ENCODE measurements at regions not wholly inside any gene's neighbourhood (a gene's known extent, or its start where the extent isn't known, plus 50 kb on each side); places are given as distances from the start of the nearest gene placed in this dataset.

- intact Hi-C loops (cut with micrococcal nuclease; ENCODE audit: unreplicated experiment) (no loop called here), in situ Hi-C loops (cut with MboI) (no loop called here)
- no peaks in the 10 kb centered on the region for H3K79me2 ChIP-seq (ENCODE audit: control insufficient read depth, insufficient read depth, low read length)
- no TSS peak for BruUV-seq (replicated peaks)
- no peak for FAIRE-seq
- ChIA-PET POLR2A (no interaction called here), SMC1A (ENCODE audit: uncharacterized antibody, unreplicated experiment) (no interaction called here), RAD21 (ENCODE audit: unreplicated experiment) (no interaction called here), CTCF (no interaction called here)
- no peaks in the 10 kb centered on the region for H3K36me3 ChIP-seq (ENCODE audit: control insufficient read depth in 2 of 2, insufficient read depth in 2 of 2, low read length in 1 of 2)
- TF ChIP-seq SRF (IDR thresholded peaks at IDR 0.05; ENCODE audit: low read depth in 2 of 2, low read length in 2 of 2) (no peak), ASH2L (IDR thresholded peaks at IDR 0.05; ENCODE audit: borderline replicate concordance, low read depth) (no peak), BCL11A (IDR thresholded peaks at IDR 0.05; ENCODE audit: low read depth, low read length) (no peak), EGR1 (IDR thresholded peaks at IDR 0.05; ENCODE audit: borderline replicate concordance in 1 of 2, low read depth in 2 of 2, low read length in 2 of 2) (no peak), SMAD5 (IDR thresholded peaks at IDR 0.05; ENCODE audit: low read depth) (no peak), MTA3 (IDR thresholded peaks at IDR 0.05; ENCODE audit: borderline replicate concordance, low read length) (no peak), E4F1 (IDR thresholded peaks at IDR 0.05; ENCODE audit: borderline replicate concordance, partially characterized antibody) (no peak), DPF2 (IDR thresholded peaks at IDR 0.05) (no peak)
- no peaks in the 10 kb centered on the region for H3K9me3 ChIP-seq (replicated peaks; ENCODE audit: control insufficient read depth, insufficient read depth, low read length)
- no peak overlapping the region for H3K27ac ChIP-seq (ENCODE audit: control insufficient read depth, insufficient read depth)
- 2% methylated on average over 3 of the region's 3 CpGs for WGBS (ENCODE audit: insufficient coverage, insufficient replicate concordance, low lambda C conversion rate, missing lambda C conversion rate)
- no peak overlapping the region for H3K4me3 ChIP-seq
- H3K4me1 ChIP-seq (ENCODE audit: control insufficient read depth, insufficient read depth, low read length) = no peaks in the 10 kb centered on the region
- no peak overlapping the region for H3K4me2 ChIP-seq (ENCODE audit: control insufficient read depth, insufficient read depth)
- no peaks in the 10 kb centered on the region for H4K20me1 ChIP-seq (ENCODE audit: control insufficient read depth, insufficient read depth)
- no peak overlapping the region for H3K9ac ChIP-seq (ENCODE audit: control insufficient read depth, insufficient read depth, low read length)
- ATAC-seq = no peak
- H3K27me3 ChIP-seq (replicated peaks in 1 of 2; ENCODE audit: control insufficient read depth in 2 of 2, insufficient read depth in 2 of 2, low read length in 1 of 2) = no peaks in the 10 kb centered on the region
- DNase-seq (ENCODE audit: low read depth, low spot score) = no peak
- no peak overlapping the region for H2AFZ ChIP-seq (ENCODE audit: control insufficient read depth, low read depth, low read length)
Measured at GRCh38 chr6:98239057-98239456, 595.3 kb upstream of the POU3F2 start.

All from GM12878 (cell line).